D721Med (cell line): ENCODE measurements at regions not wholly inside any gene's neighbourhood (a gene's known extent, or its start where the extent isn't known, plus 50 kb on each side); places are given as distances from the start of the nearest gene placed in this dataset.
"Not testable (repeated sequence)": the region's sequence is repeated elsewhere in the genome, so short reads cannot be mapped to it uniquely, and the experiment has no call there.

Source experiments
- DNase-seq: peaks from one replicate; pipeline ENCODE4 v3.0.0; 2011; ENCODE audit warnings: low spot score; ENCODE audit not compliant: insufficient read length
- FAIRE-seq: peaks from 2 replicates; lab custom pipeline; 2011; peaks lifted over from hg19 to GRCh38; lab: Jason Lieb, UNC
- TF ChIP-seq, protein P1 (sequence below): IDR thresholded peaks from 2 replicates; pipeline ENCODE4 v1.5.1; 2012; ENCODE audit warnings: mild to moderate bottlenecking, control low read depth; ENCODE audit not compliant: insufficient read depth; ENCODE audit errors: missing control alignments

DNA sequence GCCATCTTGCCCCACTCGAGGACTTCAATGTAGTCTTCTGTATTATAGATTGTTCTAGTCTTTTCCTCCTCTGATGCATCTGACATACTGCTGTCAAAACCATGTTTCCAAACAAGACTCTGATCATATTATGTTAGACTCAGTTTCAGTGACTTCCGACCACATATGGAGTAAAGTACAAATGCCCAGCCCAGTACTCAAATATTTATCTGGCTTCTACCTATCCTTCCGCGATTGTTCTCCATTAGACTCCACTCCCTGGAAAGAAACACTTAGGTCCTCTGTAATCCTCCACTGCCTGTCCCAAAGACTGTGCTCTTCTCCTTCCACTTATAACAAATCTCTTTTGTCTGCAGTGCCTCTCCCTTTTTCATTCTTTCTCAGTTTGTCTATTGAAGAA, 439.5 kb downstream of the EFNB2 start:
- DNase-seq: no peak
- no peak for FAIRE-seq
- TF ChIP-seq, protein P1, sequence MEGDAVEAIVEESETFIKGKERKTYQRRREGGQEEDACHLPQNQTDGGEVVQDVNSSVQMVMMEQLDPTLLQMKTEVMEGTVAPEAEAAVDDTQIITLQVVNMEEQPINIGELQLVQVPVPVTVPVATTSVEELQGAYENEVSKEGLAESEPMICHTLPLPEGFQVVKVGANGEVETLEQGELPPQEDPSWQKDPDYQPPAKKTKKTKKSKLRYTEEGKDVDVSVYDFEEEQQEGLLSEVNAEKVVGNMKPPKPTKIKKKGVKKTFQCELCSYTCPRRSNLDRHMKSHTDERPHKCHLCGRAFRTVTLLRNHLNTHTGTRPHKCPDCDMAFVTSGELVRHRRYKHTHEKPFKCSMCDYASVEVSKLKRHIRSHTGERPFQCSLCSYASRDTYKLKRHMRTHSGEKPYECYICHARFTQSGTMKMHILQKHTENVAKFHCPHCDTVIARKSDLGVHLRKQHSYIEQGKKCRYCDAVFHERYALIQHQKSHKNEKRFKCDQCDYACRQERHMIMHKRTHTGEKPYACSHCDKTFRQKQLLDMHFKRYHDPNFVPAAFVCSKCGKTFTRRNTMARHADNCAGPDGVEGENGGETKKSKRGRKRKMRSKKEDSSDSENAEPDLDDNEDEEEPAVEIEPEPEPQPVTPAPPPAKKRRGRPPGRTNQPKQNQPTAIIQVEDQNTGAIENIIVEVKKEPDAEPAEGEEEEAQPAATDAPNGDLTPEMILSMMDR: no peak

DNA sequence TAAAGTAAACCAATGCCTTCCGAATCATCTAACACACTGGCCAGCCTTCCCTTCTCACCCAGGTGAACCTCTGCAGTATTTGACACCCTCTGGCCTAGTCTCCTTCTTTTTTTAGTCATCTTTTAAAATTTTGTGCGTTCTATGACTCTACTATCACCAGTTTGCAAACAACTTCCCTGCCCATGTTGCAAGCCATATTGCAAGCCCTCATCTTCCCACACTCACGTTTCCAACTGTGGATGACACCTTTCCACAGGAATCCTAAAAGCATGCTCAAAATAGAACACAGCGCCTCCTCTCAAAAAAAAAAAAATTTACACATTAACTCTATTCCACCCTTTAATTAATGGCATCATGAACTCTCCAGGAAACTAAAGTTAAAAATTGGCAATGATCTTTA, 440.1 kb downstream of the EFNB2 start:
- DNase-seq (no peak), FAIRE-seq (no peak)
- TF ChIP-seq, protein P1: no peak

DNA sequence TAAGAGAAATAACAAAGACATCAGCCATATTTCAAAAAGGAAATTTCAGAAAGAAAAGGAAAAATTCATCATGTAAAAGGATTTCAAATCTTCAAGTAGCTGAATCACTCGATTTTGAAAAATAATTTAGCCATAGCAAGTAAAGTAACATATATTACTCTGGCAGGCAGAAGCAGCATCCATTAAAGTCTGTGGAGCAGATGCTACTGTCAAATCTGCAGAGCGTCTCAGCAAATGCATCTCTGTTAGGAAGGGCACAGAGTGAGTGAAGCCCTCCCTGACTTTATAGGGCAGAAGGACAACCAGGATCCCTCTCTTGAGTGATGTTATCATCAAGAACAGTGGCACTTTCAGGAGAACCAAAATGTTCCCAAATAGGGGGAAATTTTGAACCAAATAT, 445.5 kb downstream of the EFNB2 start:
- TF ChIP-seq, protein P1: no peak
- no peak for DNase-seq
- FAIRE-seq: no peak

DNA sequence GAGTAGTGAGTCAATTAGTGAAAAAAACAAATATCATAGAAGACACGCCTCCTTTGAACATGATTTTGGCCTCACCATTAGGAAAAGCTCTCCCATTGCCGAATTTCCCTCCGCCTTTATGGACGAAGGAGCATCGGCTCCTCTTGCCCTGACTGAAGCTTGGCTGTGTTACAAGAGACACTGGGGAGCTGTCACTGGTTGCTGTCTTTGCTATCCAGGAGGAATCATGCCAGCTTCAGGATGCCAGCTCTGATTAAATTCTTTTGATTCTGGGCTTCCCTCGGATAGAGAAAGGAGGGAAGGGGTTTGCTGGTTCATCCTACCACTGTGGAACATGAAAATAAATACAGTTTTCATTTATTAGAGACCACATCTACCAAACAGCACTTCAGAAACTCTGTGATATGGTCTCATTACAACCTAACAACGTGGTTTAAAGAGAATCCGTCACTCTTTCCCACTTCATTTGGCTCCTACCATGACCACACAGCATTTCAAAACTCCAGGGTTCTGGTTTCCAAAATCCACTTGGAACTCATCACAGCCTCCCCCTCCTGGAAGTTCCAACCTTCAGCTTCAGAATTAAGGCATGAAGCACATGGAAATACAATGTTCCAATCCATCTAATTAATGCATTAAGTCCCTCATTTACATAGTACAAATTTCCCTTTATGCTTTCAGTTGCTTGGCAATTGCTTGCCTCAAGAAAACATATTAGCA, 446.0 kb downstream of the EFNB2 start:
- no peak for DNase-seq
- TF ChIP-seq, protein P1: no peak
- no peak for FAIRE-seq

DNA sequence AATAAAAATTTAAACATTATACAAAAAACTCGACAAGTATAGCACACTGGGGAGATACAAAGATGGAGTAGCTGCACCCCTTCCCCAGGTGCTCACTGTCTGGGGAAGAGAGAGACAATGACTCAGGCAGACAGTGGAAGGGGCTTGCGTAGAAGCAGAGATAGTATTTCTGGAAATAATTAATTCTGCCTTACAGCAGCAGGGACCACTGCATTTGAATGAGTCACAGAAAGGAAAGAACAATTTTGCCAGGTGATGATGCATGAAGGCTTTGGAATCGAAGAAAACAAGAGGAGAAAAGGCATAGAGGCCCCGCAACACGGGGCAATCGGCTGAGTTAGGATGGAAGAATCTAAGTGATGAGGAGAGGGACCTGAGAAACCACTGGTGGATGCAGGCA, 447.4 kb downstream of the EFNB2 start:
- FAIRE-seq (no peak), DNase-seq (no peak)
- TF ChIP-seq, protein P1: no peak

DNA sequence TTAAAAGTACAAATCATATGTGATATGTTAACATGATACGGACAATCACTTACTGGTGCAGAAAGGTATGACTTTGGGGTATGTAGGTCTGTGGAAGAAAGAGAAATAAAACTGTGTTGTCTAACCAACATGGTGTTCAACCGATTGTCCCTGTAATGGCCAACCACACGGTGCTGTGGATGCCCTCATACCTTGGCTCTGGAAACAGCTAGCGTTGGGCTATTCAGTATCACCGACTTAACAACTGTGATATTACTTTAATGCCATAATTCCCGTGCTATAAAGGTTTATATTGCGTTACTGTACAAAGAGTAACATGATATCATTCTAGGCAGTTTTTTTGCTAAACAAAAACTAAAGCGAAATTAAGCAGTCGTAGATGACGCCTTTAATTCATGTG, 448.3 kb downstream of the EFNB2 start:
- no peak for DNase-seq
- no peak for FAIRE-seq
- TF ChIP-seq, protein P1: no peak

DNA sequence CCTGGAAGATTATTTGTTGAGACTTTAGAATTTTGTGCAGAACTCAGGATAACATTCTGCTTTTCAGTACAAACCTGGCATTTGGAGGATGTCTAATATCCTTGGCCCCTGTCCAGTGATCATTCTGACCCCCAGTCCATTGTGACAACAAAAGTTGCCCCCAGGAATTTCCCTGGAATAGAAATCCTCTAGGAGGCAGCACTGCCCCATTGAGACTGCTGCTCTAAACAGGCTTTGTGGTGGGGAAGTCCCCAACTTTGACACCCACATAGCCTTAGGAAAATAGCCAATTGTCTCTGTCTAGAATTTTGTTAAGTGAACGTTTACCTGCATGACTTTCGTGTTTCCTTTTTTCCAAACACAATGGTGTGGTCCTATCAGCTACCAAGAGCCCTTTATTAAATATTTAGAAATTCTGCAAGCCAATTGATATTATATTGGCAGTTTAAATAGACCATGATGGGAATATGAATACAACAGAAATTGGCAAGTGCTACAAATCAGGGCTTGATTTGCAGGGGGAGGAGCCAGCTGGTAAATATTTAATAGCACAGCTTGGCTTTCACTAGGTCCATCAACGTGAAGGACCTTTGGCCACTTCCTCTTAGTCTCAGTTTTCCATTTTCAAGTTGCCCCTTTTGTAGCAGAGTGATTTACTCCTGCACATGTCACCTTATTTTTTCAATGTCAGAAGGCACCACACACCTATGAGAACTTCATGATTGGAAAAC, 451.7 kb downstream of the EFNB2 start:
- no peak for DNase-seq
- FAIRE-seq: no peak
- TF ChIP-seq, protein P1: peak; percentile 34

DNA sequence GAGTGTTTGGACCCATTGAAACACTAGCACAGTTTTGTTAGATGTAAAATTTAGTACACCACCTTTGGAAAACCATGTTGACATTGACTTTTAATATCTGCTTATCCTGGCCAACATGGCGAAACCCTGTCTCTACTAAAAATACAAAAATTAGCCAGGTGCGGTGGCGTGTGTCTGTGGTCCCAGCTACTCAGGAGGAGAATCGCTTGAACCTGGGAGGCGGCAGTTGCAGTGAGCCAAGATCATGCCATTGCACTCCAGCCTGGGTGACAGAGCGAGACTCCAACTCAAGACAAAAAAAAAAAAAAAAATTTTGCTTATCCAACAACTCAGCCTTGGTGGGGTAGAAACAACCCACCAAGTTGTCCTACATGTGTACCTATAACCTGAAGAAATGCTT, 454.2 kb downstream of the EFNB2 start:
- not testable (repeated sequence) for FAIRE-seq, DNase-seq
